Transverse colon (tissue), 4 donors: ENCODE measurements at regions not wholly inside any gene's neighbourhood (a gene's known extent, or its start where the extent isn't known, plus 50 kb on each side); places are given as distances from the start of the nearest gene placed in this dataset.

Experiments used
- DNase-seq: peaks from one replicate; pipeline ENCODE4 v3.0.0-alpha.2; 2019
- H3K27ac ChIP-seq, 4 donors: fragments of 200-600 bp; sonication (generic); 2 replicates each; pipeline ENCODE4 v1.5.1; 2016 to 2018; ENCODE audit warnings: inconsistent platforms in 4 of 4
- H3K27me3 ChIP-seq: fragments of 200-600 bp; sonication (generic); 2 replicates; pipeline ENCODE4 v1.5.1; 2017; ENCODE audit warnings: inconsistent platforms
- H3K36me3 ChIP-seq, 4 donors: fragments of 200-600 bp; sonication (generic); 2 replicates each; pipeline ENCODE4 v1.5.1; 2017 to 2019; ENCODE audit warnings: inconsistent platforms in 4 of 4
- H3K4me1 ChIP-seq, 4 donors: fragments of 200-600 bp; sonication (generic); 2 replicates each; pipeline ENCODE4 v1.5.1; 2017 to 2020; ENCODE audit warnings: inconsistent platforms in 4 of 4
- H3K4me3 ChIP-seq, 4 donors: fragments of 200-600 bp; sonication (generic); 1 replicate in 1 of 4; 2 replicates in 3 of 4; pipeline versions ENCODE4 v1.5.1 to v1.6.1; 2017 to 2019; ENCODE audit warnings: inconsistent platforms in 4 of 4
- H3K9me3 ChIP-seq, 2 donors: fragments of 200-600 bp; sonication (generic); 2 replicates each; pipeline ENCODE4 v1.5.1; 2017 to 2019; ENCODE audit warnings: inconsistent platforms in 2 of 2
- CTCF ChIP-seq, 5 experiments: fragments of 200-600 bp in 3 of 5; fragments of 450-650 bp in 2 of 5; sonication (generic) in 3 of 5; IDR thresholded peaks; 1 replicate in 2 of 5; 2 replicates in 3 of 5; pipeline ENCODE4 v1.5.1; 2016 to 2017; ENCODE audit warnings: antibody characterized with exemption in 5 of 5, inconsistent platforms in 3 of 5, mild to moderate bottlenecking in 2 of 5, moderate library complexity in 1 of 5
- EP300 ChIP-seq: sonication (generic); formaldehyde crosslinking; IDR thresholded peaks from one replicate; pipeline ENCODE4 v1.6.1; 2017; ENCODE audit warnings: antibody characterized with exemption, low read depth
- POLR2A ChIP-seq: fragments of 450-650 bp; IDR thresholded peaks from one replicate; pipeline ENCODE4 v1.6.1; 2016; ENCODE audit warnings: antibody characterized with exemption, mild to moderate bottlenecking, moderate library complexity
- POLR2AphosphoS5 ChIP-seq, 3 donors: sonication (generic); formaldehyde crosslinking; IDR thresholded peaks; one replicate each; pipeline ENCODE4 v1.6.1; 2016; ENCODE audit warnings: antibody characterized with exemption in 3 of 3
- WGBS, 2 donors: methylation state at CpG; one replicate each; pipeline ENCODE4 v1.1.5; 2018; ENCODE audit warnings: low coverage in 1 of 2; 5-methylcytosine and 5-hydroxymethylcytosine counted together
- in situ Hi-C, 4 donors: fragments of 200-750 bp; cut with MboI; loops; one replicate each; pipeline versions ENCODE4 v1.15.0 to v1.15.1; 2017; ENCODE audit warnings: low sequenced_read_pairs in 3 of 4, low pct_ligation_motif_present in 1 of 4, low pct_unique_long_range_greater_than_20kb in 1 of 4
- intact Hi-C: fragments of 100-400 bp; cut with DNase I; formaldehyde crosslinking; loops from one replicate; pipeline ENCODE4 v1.15.1; 2023; ENCODE audit warnings: low total_unique reads

GRCh38 chr16:79274264-79274663 is 326.3 kb downstream of the MAF start:
- no peak for DNase-seq

GRCh38 chr16:79272141-79272577 is 328.4 kb downstream of the MAF start:
- TF ChIP-seq POLR2A (no peak), POLR2AphosphoS5 (IDR thresholded peaks at IDR 0.05) (no peak), EP300 (no peak), CTCF (IDR thresholded peaks at IDR 0.05) (no peak)
- Histone ChIP-seq H3K4me3 (no peak overlapping the region), H3K9me3 (no peaks in the 10 kb centered on the region), H3K27me3 (no peaks in the 10 kb centered on the region), H3K36me3 (no peaks in the 10 kb centered on the region), H3K27ac (no peak overlapping the region), H3K4me1 (peaks cover 0 to 5% (median 0%) of the 10 kb centered on the region in 4 donors)
- WGBS, 2 donors: 45 to 78% methylated on average over 6 to 19 of the region's 19 CpGs
- peak; percentile 32 for DNase-seq
- in situ Hi-C loops: no loop called here
- intact Hi-C loops: no loop called here

More at GRCh38 chr16:79274264-79274663, 326.3 kb downstream of the MAF start:
- in situ Hi-C loops: no loop called here
- TF ChIP-seq CTCF (IDR thresholded peaks at IDR 0.05) (no peak), EP300 (no peak), POLR2AphosphoS5 (IDR thresholded peaks at IDR 0.05) (no peak), POLR2A (no peak)
- Histone ChIP-seq H3K27me3 (no peaks in the 10 kb centered on the region), H3K9me3 (no peaks in the 10 kb centered on the region), H3K4me1 (no peaks in the 10 kb centered on the region), H3K36me3 (no peaks in the 10 kb centered on the region), H3K4me3 (no peak overlapping the region), H3K27ac (no peak overlapping the region)
- WGBS, 2 donors: 70% methylated on average over 4 of the region's 4 CpGs; no CpG with 5 or more reads in 1 of the 2 donors
- intact Hi-C loops: no loop called here

- Histone ChIP-seq H3K27ac (no peak overlapping the region), H3K9me3 (no peaks in the 10 kb centered on the region), H3K36me3 (no peaks in the 10 kb centered on the region), H3K27me3 (no peaks in the 10 kb centered on the region), H3K4me3 (no peak overlapping the region), H3K4me1 (peaks cover 0 to 5% (median 0%) of the 10 kb centered on the region in 4 donors)
- in situ Hi-C loops: no loop called here
- intact Hi-C loops: no loop called here
- 0% methylated on average over 1 of the region's 1 CpG; no CpG with 5 or more reads in 1 of the 2 donors for WGBS, 2 donors
- no peak for TF ChIP-seq POLR2AphosphoS5 (IDR thresholded peaks at IDR 0.05)
- no peak for TF ChIP-seq CTCF (IDR thresholded peaks at IDR 0.05)
- no peak for TF ChIP-seq POLR2A
- TF ChIP-seq EP300: no peak
- DNase-seq: no peak
Measured at GRCh38 chr16:79271583-79271982, 329.0 kb downstream of the MAF start.

- no peak for TF ChIP-seq EP300
- TF ChIP-seq POLR2AphosphoS5 (IDR thresholded peaks at IDR 0.05): no peak
- TF ChIP-seq POLR2A: no peak
- TF ChIP-seq CTCF (IDR thresholded peaks at IDR 0.05): no peak
- H3K4me3 ChIP-seq: no peak overlapping the region
- WGBS, 2 donors: 88 to 100% methylated on average over 2 of the region's 2 CpGs
- H3K27me3 ChIP-seq: no peaks in the 10 kb centered on the region
- peaks cover 0 to 5% (median 0%) of the 10 kb centered on the region in 4 donors for H3K4me1 ChIP-seq
- H3K36me3 ChIP-seq: no peaks in the 10 kb centered on the region
- no peak for DNase-seq
- H3K27ac ChIP-seq: no peak overlapping the region
- H3K9me3 ChIP-seq: no peaks in the 10 kb centered on the region
- intact Hi-C loops (no loop called here), in situ Hi-C loops (no loop called here)
Measured at GRCh38 chr16:79270011-79270410, 330.5 kb downstream of the MAF start.
